Activated naive CD4-positive, alpha-beta T cell treated with anti-CD3 and anti-CD28 coated beads, Interleukin-2, amount 10 ng/mL, durations not matched to agents 7 days and 5 days (primary cell): ENCODE measurements at regions not wholly inside any gene's neighbourhood (a gene's known extent, or its start where the extent isn't known, plus 50 kb on each side); places are given as distances from the start of the nearest gene placed in this dataset.

Source experiments
- CTCF ChIA-PET: fragments of 350-600 bp; sonication (Branson Sonifier 250); formaldehyde crosslinking; loops from one replicate; lab custom pipeline; 2021; ENCODE audit warnings: antibody characterized with exemption; lab: Charles Lee
- DNase-seq: peaks from one replicate; pipeline ENCODE4 v3.0.0-alpha.2; 2020
- H3K27ac Mint-ChIP-seq: one replicate; pipeline ENCODE4 v1.8.0; 2021; ENCODE audit warnings: mild to moderate bottlenecking, moderate library complexity, mixed read lengths
- H3K27me3 Mint-ChIP-seq: one replicate; pipeline ENCODE4 v1.8.0; 2021; ENCODE audit warnings: mild to moderate bottlenecking, mixed read lengths
- H3K36me3 Mint-ChIP-seq: one replicate; pipeline ENCODE4 v1.8.0; 2021; ENCODE audit warnings: mixed read lengths
- H3K4me1 Mint-ChIP-seq: one replicate; pipeline ENCODE4 v1.8.0; 2021; ENCODE audit warnings: mixed read lengths
- H3K4me3 Mint-ChIP-seq: one replicate; pipeline ENCODE4 v1.8.0; 2021; ENCODE audit warnings: mild to moderate bottlenecking, moderate library complexity, mixed read lengths
- H3K9me3 Mint-ChIP-seq: one replicate; pipeline ENCODE4 v1.8.0; 2021; ENCODE audit warnings: mixed read lengths

DNA sequence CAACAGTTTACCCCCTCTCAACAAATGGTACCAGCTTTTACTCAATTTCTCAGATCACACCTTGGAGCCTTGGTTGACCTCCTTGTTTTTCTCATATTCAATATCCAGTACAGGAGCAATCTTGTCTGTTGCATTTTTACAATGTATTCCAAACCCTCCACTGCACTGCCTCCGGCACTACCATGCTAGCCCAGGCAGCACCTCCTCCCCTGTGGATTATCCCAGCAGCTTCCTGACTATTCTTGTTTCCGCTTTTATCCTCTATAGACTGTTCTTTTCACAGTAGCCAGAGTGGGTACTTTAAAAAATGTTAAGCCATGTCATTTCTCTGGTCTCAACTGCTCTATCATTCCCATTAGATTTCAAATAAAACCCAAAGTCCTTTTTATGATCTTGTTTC, 253.4 kb upstream of the GPRIN3 start:
- no peaks in the 10 kb centered on the region for H3K36me3 Mint-ChIP-seq
- no peaks in the 10 kb centered on the region for H3K4me1 Mint-ChIP-seq
- DNase-seq = no peak
- H3K4me3 Mint-ChIP-seq = no peak overlapping the region
- no peak overlapping the region for H3K27ac Mint-ChIP-seq
- CTCF ChIA-PET = interaction anchor here (0.7 kb wide), 1 partner anchor 277 kb away, joined by 3 read pairs; no protein-coding TSS in a partner anchor
- H3K27me3 Mint-ChIP-seq = peaks cover 7% of the 10 kb centered on the region
- H3K9me3 Mint-ChIP-seq = no peaks in the 10 kb centered on the region

DNA sequence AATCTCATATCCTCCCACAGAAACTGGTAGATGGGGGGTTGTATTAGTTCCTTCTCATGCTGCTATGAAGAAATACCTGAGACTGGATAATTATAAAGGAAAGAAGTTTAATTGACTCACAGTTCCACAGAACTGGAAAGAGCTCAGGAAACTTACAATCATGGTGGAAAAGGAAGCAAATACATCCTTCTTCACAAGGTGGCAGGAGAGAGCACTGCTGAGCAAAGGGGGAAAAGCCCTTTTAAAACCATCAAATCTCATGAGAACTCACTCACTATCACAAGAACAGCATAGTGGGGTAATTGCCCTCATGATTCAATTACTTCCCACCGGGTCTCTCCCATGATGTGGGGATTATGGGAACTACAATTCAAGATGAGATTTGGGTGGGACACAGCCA, 250.5 kb upstream of the GPRIN3 start:
- H3K36me3 Mint-ChIP-seq = no peaks in the 10 kb centered on the region
- no peaks in the 10 kb centered on the region for H3K9me3 Mint-ChIP-seq
- CTCF ChIA-PET = interaction anchor here (1.2 to 1.4 kb wide), 3 partner anchors 20 to 312 kb away, joined by 3 to 4 read pairs (median 4); no protein-coding TSS in a partner anchor
- no peak overlapping the region for H3K4me3 Mint-ChIP-seq
- no peak overlapping the region for H3K27ac Mint-ChIP-seq
- no peaks in the 10 kb centered on the region for H3K4me1 Mint-ChIP-seq
- H3K27me3 Mint-ChIP-seq = peaks cover 7% of the 10 kb centered on the region
- no peak for DNase-seq

DNA sequence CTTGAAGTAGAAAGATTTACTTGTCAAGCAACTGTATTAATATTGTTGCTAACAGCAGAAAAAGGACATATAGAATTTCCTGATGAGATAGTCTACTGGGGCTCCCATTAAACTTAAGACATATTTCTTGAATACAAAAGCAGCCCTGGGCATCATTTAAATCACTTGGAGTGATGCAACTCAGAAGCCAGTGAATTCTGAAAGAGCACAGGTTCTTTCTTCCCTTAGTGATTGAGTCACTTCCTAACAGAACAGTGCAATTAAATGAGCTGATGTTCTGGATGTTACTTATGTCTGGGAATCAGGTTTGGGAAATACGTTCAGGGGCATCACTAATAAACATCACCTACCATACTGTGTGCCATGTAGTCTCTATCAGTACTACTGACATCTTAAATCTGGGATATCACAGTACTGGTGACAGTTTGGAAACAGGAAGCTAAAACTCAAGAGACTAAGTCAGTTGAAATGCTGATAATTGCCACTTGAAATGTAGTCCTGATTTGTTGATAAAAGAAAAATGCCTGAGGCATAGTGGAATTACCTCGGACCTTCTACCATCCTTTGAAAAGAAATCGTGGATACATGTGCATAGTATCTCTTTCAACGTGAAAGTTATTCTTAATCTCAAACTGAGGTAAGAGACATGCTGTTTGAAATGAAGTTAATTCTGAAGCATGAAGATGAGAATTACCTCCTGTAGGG, 249.2 kb upstream of the GPRIN3 start:
- Mint-ChIP-seq H3K4me3 (no peak overlapping the region), H3K27me3 (peaks cover 7% of the 10 kb centered on the region), H3K27ac (no peak overlapping the region), H3K36me3 (no peaks in the 10 kb centered on the region), H3K9me3 (no peaks in the 10 kb centered on the region), H3K4me1 (no peaks in the 10 kb centered on the region)
- CTCF ChIA-PET = interaction anchor here (1.3 kb wide), 1 partner anchor 21 kb away, joined by 4 read pairs; no protein-coding TSS in a partner anchor
- DNase-seq = no peak

DNA sequence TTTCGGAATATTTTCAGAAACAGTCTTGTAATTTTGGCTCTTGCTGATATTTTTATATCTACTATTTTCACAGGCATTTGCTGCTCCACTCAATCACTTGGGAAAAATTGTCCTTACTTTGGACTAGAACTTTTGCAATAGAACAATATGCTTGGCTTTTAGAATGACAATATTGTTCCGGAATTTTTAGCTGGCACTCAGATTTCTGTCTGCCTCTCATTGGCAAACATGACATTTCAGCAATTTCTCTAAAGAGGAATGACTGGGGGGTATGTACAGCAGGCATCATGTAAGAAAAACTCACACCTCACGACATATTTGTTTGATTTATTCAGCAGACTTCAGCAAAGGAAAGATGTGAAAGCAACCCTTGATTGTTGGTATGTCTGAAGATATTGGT, 243.6 kb upstream of the GPRIN3 start:
- no peaks in the 10 kb centered on the region for H3K27me3 Mint-ChIP-seq
- H3K4me3 Mint-ChIP-seq = no peak overlapping the region
- H3K36me3 Mint-ChIP-seq = no peaks in the 10 kb centered on the region
- no peak for DNase-seq
- H3K27ac Mint-ChIP-seq = no peak overlapping the region
- H3K9me3 Mint-ChIP-seq = no peaks in the 10 kb centered on the region
- no peaks in the 10 kb centered on the region for H3K4me1 Mint-ChIP-seq
- CTCF ChIA-PET = interaction anchor here (0.7 kb wide), 1 partner anchor 347 kb away, joined by 3 read pairs; no protein-coding TSS in a partner anchor

DNA sequence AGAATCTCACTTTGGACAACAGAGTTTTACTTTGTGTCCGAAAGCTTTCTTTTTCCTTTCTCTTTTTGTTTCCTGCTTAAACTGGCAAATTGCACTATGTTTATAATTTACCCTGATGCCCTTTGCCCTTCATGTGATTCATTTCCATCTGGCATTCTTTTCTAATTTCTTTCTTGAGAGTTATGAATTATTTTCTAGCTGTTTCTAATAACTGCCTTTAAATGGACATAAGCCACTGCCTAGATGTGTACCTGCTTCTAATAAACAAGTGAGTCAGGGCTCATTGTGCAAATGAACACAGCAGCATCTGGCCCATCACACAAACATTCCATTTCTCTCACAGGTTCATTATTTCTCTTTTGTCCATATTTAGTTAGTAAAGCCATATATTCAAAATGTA, 242.3 kb upstream of the GPRIN3 start:
- DNase-seq = no peak
- CTCF ChIA-PET = no interaction called here
- Mint-ChIP-seq H3K36me3 (no peaks in the 10 kb centered on the region), H3K27ac (no peak overlapping the region), H3K9me3 (peaks cover 2% of the 10 kb centered on the region), H3K27me3 (peaks cover 4% of the 10 kb centered on the region), H3K4me3 (no peak overlapping the region), H3K4me1 (no peaks in the 10 kb centered on the region)

DNA sequence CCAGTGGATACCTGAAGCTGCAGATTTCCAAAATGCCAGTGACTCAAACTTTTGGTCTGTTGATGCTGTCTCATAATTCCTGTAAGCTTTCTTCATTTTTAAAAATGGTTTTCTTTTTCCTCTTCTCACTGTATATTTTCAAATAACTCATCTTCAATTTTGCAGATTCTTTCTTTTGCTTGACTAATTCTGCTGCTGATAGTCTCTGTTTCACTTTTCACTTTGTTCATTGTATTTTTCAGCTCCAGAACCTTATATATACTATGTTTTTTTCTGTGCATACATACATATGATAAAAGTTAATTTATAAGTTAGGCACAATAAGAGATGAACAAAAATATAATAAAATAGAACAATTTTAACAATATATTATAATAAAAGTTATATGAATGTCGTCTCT, 237.7 kb upstream of the GPRIN3 start:
- CTCF ChIA-PET = no interaction called here
- Mint-ChIP-seq H3K36me3 (peaks cover 2% of the 10 kb centered on the region), H3K4me3 (no peak overlapping the region), H3K9me3 (peaks cover 12% of the 10 kb centered on the region), H3K27ac (no peak overlapping the region), H3K4me1 (peaks cover under 1% of the 10 kb centered on the region), H3K27me3 (peaks cover 8% of the 10 kb centered on the region)
- DNase-seq = no peak

DNA sequence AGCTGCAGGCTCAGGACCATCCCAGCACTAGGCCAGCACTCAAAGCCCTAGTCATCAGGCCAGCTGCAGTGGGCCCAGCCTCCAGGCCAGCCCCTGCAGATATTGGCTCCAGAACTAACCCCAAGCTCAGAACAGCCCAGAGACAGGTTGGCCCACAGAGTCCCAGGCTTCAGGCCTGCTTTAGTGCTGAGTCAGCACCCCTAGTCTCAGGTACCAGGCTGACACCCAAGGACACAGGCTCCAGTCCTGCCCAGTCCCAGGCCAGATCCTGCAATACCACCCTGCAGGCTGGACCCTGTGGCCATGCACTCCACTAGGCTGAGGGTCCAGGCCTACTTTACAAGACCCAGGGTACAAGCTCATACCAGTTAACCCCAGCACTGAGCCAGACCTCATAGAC, 234.4 kb upstream of the GPRIN3 start:
- H3K27ac Mint-ChIP-seq = no peak overlapping the region
- peaks cover 4% of the 10 kb centered on the region for H3K4me1 Mint-ChIP-seq
- CTCF ChIA-PET = interaction anchor here (0.6 to 1.1 kb wide), 2 partner anchors 11 to 316 kb away, joined by 3 to 5 read pairs; no protein-coding TSS in a partner anchor
- DNase-seq = no peak
- H3K36me3 Mint-ChIP-seq = peaks cover 2% of the 10 kb centered on the region
- H3K4me3 Mint-ChIP-seq = no peak overlapping the region
- peaks cover 12% of the 10 kb centered on the region for H3K9me3 Mint-ChIP-seq
- peaks cover 12% of the 10 kb centered on the region for H3K27me3 Mint-ChIP-seq

DNA sequence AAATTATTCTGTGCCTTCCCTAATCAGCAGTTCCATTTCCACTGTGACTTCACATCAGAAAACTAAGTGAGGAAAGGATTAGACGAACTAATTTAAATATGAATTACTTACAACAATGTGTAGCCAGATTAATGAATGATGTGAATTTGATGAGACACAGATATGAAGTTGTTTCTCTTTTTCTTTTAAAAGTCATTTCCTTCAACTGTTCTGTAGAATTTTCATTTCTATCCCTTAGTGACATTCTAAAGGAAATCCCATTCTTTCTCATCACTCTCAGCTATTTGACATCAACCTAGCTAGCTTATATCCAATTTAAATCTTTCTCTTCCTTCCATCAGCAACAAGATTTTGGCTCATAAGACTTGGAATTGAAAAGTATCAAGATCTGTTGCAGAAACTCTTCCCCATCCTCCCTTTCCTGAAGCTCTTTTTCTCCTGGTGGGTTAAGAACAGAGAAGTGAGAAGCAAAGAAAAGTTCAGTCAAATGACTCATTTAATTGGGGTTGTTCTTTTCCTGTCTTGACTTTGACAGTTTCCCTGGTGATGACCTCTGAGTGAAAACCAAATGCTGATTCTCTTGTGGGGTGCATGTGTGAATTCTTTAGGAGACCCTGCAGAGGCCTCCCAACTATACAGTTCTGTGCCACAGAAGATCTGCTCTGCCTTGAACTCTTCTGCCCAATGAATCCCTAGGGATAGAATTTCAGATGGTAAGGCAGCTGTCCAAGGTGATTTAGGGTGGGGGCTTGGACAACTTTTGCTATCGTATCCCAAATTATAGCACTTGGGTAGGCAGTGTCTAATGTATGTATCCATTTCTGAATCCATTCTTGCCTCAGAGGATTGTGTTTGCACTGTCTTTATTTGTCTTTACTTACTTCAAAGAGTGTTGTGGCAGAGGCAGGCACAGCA, 232.5 kb upstream of the GPRIN3 start:
- peaks cover 21% of the 10 kb centered on the region for H3K27me3 Mint-ChIP-seq
- no peak for DNase-seq
- no peak overlapping the region for H3K4me3 Mint-ChIP-seq
- no peak overlapping the region for H3K27ac Mint-ChIP-seq
- peaks cover 10% of the 10 kb centered on the region for H3K9me3 Mint-ChIP-seq
- CTCF ChIA-PET = no interaction called here
- peaks cover 4% of the 10 kb centered on the region for H3K4me1 Mint-ChIP-seq
- H3K36me3 Mint-ChIP-seq = peaks cover 2% of the 10 kb centered on the region

DNA sequence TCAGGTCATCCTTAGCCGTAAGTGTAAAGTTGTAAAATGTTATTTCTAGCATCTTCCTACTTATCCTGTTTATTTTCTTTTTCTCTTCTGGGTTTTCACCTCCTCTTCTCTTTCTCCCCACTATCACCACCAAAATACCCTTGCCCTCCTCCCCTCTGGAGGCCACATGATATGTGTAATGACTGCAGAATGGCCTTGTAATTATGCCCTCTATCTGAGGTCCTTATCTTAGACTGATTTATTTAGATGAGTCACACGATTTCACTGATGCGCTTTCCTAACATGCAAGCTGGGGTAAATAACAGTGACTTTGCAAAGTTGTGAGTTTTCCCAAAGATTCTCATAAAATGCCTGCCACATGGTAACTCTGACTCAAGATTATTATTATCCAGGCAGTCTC, 231.8 kb upstream of the GPRIN3 start:
- Mint-ChIP-seq H3K27me3 (peaks cover 28% of the 10 kb centered on the region), H3K4me1 (peaks cover 4% of the 10 kb centered on the region), H3K9me3 (peaks cover 8% of the 10 kb centered on the region), H3K27ac (no peak overlapping the region), H3K4me3 (no peak overlapping the region), H3K36me3 (peaks cover 2% of the 10 kb centered on the region)
- no peak for DNase-seq
- CTCF ChIA-PET = no interaction called here

DNA sequence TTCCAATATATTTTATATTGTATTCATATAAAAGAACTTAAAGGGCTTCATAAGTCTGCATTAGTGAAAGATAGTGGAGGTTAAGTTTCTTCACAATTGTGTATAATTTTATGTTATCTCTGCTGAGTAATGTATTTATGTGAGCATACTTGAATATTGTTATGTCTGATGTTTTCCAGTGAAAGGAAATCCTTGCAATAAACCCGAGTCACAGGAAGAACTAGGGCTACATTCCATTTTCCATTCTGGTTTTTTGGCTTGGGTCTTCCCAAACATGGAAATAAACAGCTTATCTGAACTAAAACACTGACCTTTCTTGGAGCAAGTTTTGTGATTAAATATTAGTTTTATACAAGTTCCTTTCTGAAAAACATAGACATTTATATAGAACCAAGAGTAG, 231.3 kb upstream of the GPRIN3 start:
- Mint-ChIP-seq H3K27ac (no peak overlapping the region), H3K4me3 (no peak overlapping the region), H3K36me3 (peaks cover 2% of the 10 kb centered on the region), H3K9me3 (peaks cover 6% of the 10 kb centered on the region), H3K4me1 (peaks cover 4% of the 10 kb centered on the region), H3K27me3 (peaks cover 32% of the 10 kb centered on the region)
- no peak for DNase-seq
- CTCF ChIA-PET = no interaction called here

DNA sequence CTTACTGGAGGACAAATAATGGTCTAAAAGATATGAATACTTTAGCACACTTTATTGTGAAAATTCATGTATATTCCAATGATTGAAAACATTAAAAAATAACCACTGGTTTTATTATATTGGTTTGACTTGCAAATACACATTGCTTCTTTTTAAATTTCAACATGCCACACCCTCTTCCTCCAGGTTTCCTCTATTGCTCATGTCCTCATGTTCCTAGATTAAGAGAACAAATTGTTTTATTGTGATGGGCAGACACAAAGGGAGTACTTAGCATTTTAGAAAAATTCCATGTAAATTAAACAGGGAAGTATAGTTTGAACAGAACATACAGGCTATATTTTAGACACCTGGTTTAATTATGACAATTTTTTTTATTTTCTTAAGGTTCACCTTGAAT, 230.6 kb upstream of the GPRIN3 start:
- peaks cover 4% of the 10 kb centered on the region for H3K4me1 Mint-ChIP-seq
- CTCF ChIA-PET = no interaction called here
- peaks cover 2% of the 10 kb centered on the region for H3K36me3 Mint-ChIP-seq
- H3K27me3 Mint-ChIP-seq = peaks cover 33% of the 10 kb centered on the region
- peaks cover 5% of the 10 kb centered on the region for H3K9me3 Mint-ChIP-seq
- no peak for DNase-seq
- H3K4me3 Mint-ChIP-seq = no peak overlapping the region
- H3K27ac Mint-ChIP-seq = no peak overlapping the region

DNA sequence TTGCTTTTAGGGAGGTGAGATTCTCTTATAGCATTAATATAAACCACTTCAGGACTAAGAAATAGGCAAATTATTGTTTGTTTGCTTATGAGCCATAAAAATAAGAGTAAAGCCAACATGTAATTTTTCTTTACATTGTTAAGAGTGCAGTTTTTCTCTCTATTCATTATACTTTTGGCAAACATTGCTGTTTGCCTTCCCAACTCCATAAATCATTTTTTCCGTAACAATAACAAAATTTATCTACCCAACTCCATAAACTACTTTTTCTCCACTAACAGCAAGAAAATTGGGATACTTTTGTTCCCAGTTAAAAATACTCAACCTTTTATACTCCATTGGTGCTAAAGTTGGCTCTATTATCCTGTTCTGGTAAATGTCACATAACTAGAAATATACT, 229.7 kb upstream of the GPRIN3 start:
- peaks cover 34% of the 10 kb centered on the region for H3K27me3 Mint-ChIP-seq

DNA sequence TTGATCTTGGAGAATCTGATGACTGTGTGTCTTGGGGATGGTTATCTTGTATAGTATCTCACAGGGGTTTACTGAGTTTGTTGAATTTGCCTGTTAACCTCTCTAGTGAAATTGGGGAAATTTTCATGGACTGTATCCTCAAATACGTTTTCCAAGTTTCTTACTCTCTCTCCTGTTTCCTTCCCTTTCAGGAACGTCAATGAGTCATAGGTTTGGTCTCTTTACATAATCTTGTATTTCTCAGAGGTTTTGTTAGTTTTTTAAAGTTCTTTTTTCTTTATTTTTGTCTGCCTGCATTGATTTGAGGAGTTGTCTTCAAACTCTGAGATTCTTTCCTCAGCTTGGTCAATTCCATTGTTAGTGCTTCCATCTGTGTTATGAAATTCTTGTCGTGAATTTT, 227.7 kb upstream of the GPRIN3 start:
- no peak for DNase-seq
- H3K9me3 Mint-ChIP-seq = no peaks in the 10 kb centered on the region
- peaks cover 3% of the 10 kb centered on the region for H3K4me1 Mint-ChIP-seq
- H3K27me3 Mint-ChIP-seq = peaks cover 51% of the 10 kb centered on the region
- H3K27ac Mint-ChIP-seq = no peak overlapping the region
- no peak overlapping the region for H3K4me3 Mint-ChIP-seq
- no peaks in the 10 kb centered on the region for H3K36me3 Mint-ChIP-seq
- CTCF ChIA-PET = interaction anchor here (1.0 kb wide), 2 partner anchors 49 to 96 kb away, joined by 3 to 4 read pairs; no protein-coding TSS in a partner anchor

More for the DNA sequence above, 229.7 kb upstream of the GPRIN3 start:
- Mint-ChIP-seq H3K9me3 (no peaks in the 10 kb centered on the region), H3K4me1 (peaks cover 4% of the 10 kb centered on the region), H3K36me3 (no peaks in the 10 kb centered on the region), H3K27ac (no peak overlapping the region), H3K4me3 (no peak overlapping the region)
- DNase-seq = no peak
- CTCF ChIA-PET = no interaction called here

DNA sequence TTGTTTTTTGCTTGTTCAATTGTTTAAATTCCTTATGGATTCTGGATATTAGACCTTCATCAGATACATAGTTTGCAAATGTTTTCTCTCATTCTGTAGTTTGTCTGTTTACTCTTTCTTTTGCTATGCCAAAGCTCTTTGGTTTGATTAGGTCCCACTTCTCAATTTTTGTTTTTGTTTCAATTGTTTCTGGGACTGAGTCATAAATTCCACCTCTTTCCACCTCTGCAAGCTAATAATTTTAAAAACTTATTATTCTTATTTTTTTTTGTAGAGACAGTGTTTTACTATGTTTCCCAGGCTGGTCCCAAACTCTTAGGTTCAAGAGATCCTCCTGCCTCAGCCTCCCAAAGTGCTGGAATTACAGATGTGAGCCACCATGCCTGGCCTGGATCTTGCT, 226.8 kb upstream of the GPRIN3 start:
- DNase-seq = no peak
- no peaks in the 10 kb centered on the region for H3K4me1 Mint-ChIP-seq
- no peak overlapping the region for H3K4me3 Mint-ChIP-seq
- no peaks in the 10 kb centered on the region for H3K36me3 Mint-ChIP-seq
- H3K27ac Mint-ChIP-seq = no peak overlapping the region
- CTCF ChIA-PET = no interaction called here
- no peaks in the 10 kb centered on the region for H3K9me3 Mint-ChIP-seq
- H3K27me3 Mint-ChIP-seq = peaks cover 54% of the 10 kb centered on the region
